NCI-H510A (cell line): ENCODE measurements at regions not wholly inside any gene's neighbourhood (a gene's known extent, or its start where the extent isn't known, plus 50 kb on each side); places are given as distances from the start of the nearest gene placed in this dataset.

Experiments
- DNase-seq: peaks from one replicate; lab custom pipeline; 2025; lab: John Stamatoyannopoulos, UW

DNA sequence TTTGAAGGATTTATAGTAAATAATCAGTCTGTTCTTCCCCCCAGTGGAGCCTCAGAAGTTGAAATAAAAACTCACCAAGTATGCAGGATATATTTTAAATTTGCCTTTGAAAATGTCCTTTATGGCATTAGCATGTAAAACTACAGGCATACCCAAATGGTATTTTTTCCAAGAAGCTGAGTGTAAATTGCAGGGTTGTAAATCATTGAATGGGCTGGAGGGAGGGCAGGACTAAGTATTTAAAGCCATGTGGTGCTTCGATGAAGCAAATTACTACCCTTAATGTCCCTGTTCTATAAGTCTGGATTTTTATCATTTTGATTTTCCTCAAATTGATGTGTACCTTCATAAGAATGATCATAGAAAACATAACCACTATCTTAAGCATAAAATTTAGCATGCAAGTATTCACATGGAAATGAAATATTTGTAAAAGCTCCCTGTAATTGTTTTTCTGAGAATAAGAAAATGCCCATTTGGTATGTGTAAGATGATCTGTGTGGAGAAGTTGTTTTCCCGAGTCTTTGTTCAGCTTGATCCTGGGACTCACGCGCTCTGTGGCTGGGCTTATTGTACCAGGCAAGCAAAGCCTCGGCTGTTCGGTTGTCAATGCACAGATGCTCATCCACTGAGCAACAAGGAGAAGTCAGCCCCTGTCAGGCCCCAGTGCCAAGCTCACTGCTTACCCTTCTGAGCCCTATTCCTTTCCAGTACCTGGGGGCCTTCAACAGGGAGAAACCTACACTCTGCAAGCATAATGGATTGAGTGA is 66.7 kb downstream of the CD164 start:
- no peak for DNase-seq

DNA sequence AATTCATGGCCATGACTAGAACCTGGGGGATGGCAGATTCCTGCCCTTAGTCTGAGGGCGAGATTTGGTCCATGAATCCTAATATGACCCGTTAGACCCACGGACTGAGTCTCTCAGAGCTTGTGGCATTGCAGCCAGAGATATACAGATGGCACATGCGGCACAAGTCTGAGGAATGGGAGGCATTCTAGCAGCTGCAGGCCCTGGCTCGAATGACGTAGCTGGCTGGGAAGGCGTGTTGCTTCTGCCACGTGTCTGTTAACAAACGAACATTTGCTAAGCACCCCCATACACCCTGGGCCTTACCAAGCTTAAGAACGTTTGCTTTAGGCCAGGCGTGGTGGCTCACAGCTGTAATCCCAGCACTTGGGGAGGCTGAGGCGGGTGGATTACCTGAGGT is 68.0 kb downstream of the CD164 start:
- no peak for DNase-seq

DNA sequence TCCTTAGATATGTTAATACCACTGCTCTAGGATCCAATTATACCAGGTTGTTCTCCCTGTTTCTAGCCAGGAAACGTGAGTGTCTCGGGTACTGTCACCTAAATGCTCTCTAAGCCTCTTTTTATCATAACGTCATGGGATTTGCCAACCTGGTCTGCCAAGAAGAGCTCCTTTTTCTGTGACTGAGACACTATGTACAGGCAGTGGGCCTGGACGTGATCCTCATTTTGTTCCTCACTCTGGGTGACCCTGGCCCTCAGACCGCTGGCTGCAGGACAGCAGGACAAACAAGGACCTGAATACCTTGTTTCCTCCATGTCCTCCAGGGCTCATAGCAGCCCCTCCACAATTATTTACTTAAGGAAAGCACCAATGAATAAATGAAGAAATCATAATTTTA is 69.1 kb downstream of the CD164 start:
- no peak for DNase-seq

DNA sequence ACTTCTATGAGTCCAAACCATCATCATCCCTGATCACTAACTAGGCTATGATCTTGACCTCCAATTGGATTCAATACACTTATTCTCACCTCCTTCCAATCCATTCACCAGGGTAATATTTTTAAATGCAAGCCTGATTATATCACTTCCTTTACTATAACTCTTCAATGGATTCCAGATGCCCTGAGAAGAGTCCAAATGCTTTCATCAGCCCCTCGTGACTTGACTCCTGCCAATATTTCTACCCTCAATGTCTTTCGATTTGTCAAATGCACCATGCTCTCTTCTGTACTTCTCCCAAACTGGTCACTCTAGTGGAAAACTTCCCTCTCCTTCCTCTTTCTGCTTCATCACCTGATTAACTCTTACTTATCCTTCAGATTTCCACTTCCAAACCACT is 70.8 kb downstream of the CD164 start:
- no peak for DNase-seq

DNA sequence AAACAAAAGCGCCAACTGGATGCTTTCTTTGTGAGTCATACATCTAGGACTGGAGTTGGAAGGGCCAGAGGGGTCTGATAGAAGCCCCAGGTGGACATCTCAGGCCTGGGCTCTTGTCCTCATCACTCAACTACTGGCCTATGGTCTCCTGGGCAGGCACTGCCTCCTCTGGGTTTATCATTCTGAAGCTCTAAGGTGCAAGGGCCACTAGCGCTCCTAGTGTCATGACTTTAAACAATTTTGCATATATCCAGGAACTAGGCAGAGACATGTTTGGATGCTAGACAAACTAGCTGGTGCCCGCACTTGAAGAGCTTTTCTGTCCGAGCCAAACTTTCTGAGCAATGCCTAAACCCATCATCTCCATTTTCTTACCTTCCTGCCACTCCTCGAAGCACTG is 72.3 kb downstream of the CD164 start:
- no peak for DNase-seq

DNA sequence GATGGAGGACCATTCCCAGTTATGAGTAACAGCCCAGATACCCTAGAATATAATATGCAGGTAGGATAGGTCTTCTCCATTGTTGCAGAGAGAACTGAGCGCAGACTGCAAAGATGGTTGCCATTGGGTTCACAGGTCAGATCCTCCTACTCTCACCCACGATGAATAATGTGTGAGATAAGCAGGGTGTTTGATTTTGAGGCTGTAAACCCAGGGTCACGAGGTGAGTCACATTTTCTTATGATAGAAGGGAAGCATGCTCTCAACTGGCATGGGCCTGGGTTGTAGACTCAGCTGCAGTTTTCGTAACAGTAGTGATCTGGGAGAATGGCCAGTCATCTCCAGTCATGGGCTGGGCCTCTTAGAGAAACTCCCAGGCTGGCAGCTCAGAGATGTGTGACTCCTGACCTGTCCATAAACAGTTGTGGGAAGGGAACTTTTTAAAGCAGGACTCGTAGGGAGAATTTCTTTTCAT is 74.2 kb downstream of the CD164 start:
- DNase-seq: no peak

DNA sequence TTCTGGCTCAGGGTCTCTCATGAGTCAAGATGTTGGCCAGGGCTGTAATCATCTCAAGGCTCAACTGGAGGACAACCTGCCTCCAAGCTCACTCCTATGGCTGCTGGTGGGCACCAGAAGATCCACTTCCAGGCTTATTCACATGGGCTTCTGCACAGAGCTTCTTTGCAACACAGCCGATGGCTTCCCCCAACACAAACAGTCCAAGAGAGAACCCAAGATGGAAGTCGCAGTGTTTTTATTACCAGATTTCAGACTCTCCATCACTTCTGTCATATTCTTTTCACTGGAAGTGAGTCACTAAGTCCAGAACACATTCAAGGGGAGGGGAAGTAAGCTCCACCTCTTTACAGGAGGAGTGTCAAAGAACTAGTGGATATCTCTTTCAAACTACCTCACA is 75.5 kb downstream of the CD164 start:
- DNase-seq: no peak

DNA sequence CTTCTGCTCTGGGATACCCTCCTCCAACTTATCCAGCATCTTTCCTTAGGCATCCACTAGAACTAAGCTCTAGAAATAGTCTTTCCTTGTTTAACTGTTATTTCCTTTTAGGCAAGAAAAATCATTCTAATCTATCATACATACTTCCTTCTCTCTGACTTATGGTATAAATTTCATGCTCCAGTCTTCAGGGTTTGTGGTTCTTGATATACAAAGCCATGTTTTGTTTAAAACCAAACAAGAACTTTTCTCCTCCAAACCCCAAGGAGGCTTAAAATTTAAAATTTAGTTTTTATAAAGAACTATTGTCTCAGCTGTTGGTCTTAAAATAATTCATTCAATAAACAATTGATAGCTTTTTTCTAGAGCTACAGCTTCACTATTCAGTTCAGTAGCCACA is 77.2 kb downstream of the CD164 start:
- no peak for DNase-seq

DNA sequence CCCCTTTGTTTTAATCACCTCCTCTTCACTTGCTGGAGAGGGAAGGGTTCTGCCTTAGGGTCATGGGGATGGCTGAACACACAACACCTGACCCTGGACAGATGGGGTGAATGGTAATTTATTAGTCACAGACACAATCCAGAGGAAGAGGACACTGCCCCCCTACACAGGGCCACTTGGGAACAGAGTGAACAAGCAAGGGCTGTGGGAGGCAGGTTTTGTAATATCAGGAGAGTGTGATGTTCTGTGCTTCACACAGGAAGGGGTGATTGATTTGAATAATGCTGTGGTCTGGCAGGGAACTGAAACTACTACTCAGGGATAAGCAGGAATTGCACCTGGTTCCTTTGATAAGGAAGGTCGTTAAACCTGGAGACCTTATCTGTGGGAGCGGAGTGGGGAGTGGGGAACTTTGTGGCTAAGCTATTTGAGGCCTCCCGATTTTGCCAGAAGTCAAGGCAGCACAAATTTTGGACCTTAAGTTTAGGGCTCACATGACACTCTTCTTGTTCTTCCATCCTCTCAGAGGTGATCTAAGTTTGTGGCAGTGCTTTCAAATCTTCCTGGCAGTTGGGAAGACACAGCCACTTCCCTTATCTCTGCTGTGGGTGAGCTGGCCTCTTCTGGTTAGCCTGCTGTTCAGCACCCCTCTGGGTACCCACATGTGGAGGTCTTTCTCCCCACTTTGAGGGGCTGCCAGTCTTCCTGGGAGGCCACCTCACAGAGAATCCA is 77.8 kb downstream of the CD164 start:
- no peak for DNase-seq

DNA sequence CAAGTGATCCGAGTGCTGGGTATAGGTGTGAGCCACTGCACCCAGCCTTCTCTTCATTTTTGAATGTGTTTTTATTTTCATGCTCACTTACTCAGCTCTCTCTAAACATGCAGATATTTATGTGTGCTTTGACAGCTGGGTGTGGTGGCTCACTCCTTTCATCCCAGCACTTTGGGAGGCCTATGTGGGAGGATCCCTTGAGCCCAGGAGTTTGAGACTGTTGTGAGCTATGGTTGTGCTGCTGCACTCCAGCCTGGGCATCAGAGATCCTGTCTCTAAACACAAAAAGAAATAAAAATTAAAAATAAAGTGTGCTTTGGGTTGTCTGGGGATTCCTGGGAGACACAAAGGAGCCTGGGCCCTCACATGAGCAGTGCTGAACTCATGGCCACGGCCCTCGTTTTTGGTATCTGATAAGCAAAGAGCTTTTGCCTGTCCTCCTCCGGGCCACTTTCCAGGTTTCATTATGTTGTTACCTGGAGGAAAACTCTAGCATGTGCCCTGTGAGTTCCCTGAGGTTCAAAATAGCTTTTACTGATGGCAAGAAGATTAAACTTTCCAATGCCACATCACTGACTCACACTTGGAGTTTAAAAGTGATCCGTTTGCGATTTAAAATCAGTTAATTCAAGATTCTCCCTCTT is 78.5 kb downstream of the CD164 start:
- no peak for DNase-seq

DNA sequence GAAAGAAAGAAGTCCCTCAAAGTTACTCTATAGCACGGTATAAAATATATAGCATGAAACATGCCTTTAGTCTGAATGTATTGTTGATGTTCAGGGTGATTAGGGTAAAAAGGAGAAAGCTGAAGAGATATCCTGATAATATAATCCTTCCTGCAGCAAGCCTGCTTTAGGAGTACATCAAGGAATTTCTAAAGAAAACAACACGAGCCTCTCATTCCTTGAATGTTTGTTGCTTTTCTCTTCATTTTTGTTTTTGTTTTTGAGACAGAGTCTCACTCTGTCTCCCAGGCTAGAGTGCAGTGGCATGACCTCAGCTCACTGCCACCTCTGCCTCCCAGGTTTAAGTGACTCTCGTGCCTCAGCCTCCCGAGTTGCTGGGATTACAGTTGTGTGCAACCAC is 79.1 kb downstream of the CD164 start:
- DNase-seq: no peak

DNA sequence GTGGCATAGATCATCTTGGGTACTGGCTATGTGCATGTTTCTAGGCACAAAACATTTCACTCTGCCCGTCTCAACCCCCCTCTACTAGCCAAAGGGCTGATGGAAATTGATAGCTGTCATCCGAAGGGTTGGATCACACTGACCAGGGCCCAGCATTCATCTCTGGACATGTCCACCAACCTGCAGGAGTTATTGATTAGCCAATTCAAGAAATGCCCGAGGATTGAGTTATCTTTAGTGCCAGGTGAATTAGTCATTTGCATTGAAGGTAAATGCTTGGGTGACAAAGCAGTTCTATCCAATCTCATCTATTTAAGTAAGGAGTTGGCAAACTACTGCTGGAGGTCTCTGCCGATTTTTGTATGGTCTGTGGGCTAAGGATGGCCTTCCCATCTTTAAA is 80.1 kb downstream of the CD164 start:
- DNase-seq: no peak

DNA sequence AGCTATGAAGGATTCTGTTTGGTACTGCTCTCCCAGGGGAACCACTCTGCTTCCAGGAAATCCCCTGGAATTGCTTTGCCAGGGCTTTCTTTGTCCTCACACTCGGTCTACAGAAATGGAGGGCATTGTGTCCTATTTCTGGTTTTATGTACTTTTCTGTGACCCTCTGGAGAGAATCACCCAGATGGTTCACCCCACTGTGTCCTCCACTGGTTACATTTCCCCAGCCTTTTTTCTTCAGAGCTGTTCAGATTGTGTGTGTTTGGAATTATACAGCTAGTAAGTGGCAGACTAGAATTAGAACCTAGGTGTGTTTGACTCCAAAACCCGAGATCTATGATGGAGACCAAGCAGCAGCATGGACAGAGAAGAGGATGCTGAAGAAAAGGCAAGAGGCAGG is 80.8 kb downstream of the CD164 start:
- no peak for DNase-seq

DNA sequence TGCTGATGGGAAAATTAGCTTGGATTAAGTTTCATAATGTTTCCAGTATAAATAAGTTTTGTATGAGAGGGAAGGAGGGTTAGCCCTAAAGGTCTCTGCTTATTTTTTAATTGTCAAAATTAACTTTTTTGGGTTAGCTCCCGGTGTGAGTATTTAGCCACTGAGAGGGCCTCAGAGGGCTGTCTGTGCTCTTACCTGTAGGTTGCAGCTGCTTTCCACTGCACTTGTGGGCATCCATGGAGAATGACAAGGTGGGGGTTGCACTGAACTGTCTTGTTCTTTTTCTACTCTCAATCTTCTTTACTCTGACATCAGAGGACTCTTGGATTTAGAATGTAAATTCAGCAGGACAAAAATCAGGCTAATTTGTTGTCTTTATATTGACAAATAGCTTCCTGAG is 81.4 kb downstream of the CD164 start:
- DNase-seq: no peak

DNA sequence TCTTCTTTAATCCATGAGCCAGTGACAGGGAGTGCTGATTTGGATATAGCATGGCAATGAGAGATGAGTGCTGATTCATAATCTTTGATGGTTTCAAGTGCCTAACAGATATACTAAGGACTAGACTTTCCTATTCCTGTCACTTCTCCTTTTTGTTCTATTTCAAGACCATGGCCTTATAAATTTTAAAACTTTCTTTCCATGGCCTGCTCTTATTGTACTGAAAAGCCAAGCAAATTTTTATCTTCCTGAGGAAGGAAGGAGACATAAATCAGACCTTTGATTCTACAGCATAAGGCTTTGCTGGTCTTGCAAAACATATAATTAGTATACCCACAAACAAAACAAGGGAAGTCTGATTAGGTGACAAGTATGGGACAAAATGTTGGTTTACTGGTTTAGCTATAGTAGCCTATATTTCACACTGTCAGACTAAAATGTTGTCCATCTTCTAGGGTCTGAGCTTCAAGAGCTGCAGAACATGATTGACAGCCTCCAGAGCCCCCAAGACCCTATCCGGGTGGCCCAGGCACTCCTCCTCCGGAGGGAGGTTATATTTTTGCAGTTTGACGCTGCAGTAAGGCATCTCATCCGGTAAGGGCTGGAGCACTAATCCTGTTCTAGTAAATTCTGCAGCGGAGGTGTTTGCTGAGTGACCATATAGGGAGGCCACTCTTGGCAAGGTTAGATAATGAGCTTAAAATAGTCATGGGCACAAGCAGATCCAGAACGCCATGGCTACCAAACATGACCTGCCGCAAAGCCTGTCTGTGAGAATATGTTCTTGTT is 82.3 kb downstream of the CD164 start:
- DNase-seq: no peak

DNA sequence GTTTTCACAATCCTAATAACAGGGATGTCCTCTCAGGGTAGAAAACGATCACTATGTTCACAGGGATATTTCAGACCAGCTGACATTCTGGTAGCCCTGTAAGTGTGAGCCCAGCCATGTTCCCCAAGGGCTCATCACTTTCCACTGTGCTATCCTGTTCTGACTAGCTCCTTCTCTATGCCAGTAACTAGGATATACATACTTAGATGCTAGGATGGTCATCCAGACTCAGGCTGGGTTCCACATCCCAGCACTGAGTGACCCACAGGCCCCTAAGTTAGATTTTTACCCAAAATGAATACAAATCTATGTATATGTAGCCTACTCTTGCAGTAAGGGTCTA is 83.0 kb downstream of the CD164 start:
- DNase-seq: no peak

DNA sequence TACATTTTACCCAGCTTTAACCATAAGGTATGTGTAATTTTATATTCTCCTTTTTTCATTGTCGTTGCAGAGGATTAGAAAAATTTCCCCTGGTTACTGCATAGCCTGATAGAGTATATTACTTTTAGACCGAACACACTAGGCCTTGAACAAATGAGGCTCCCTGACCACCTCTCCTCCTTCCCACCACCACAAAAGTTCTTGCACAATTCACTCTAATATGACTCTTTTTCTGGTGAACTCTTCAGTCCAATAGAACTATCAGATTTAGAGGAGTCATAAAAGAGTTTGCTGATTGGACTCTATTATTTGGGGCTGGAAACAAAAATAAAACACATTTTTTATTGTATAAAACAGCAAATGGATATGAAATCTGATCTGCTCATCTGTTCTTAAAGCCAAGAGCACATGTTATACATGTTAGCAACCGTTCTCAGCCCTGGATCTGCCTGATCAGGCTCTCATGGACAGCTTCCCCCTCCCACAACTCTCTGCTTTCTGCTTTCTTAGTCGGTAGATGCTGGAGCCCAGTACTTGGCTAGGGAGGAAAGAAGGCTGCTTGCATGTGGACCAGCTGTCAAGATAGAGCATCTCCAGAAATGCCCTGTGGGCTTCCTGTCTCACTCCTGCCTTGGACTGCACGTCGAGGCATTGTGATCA is 83.5 kb downstream of the CD164 start:
- no peak for DNase-seq

DNA sequence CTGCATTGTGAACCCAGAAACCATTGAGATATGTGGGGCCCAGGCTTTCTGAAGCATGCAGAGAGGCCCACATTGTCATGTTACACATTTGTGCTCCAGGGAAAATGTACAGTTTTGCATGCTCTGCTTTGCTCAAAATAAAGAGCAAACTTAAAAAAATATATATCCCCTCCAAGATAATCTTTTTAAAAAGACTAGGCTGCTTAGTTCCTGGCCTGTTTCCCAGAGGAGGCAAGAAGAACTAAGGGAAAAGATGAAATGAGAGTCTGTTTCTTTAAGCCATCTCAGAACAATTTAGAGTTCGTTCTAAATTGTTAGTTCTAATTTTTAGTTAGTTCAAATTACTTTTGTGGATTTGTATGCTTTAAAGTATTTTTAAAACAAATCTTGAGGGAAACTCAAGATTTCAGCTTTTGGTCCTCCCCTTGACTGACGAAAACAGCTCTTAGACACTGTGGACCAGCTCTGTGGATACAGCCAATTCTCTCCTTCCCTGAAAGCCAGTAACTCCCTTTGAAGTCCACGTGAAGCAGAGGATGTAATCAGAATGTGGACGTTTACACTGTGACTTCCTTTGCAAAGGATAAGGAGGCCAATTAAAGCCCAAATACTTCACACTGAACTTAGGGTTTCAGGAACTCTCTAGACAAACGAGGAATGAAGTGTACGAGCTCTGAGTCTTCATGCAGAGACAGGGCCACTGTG is 84.7 kb downstream of the CD164 start:
- DNase-seq: no peak

DNA sequence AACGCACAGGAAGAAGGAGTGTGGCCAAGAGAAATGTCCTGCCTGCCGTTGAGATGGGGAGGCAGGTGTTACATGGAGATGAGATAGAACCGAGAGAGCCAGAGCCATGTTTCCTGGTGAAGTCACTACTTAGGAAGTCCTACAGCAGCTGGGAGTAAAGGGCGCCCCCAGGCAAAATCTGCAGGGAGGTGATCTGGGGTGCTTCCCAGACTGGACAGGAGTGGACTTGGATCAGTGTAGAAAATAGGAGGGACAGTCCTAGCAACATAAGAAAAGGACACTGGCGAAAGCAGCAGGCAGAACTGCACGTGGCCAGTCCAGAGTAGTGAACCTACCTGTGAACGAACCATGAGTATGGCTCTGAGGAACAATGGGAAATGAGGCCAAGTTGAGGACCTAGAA is 85.3 kb downstream of the CD164 start:
- DNase-seq: no peak

DNA sequence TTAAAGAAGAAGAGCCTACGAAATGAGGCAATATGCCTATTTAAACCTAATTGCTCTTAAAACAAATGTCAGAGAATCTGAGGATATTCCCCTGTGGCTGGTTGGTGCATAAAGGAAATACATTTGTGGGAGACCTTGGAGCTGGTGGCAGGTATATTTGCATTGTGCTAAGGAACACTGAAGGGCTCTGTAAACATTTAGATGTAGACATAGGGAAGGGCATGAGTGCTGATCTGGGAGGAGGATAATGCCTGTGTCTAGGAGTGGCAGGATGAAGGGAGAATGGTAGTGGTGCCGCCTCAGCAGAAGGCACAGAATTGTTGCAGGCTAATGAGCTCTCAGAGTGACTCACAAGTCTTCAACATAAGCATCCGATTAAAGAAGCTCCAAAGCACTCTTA is 85.8 kb downstream of the CD164 start:
- DNase-seq: peak; percentile 26

DNA sequence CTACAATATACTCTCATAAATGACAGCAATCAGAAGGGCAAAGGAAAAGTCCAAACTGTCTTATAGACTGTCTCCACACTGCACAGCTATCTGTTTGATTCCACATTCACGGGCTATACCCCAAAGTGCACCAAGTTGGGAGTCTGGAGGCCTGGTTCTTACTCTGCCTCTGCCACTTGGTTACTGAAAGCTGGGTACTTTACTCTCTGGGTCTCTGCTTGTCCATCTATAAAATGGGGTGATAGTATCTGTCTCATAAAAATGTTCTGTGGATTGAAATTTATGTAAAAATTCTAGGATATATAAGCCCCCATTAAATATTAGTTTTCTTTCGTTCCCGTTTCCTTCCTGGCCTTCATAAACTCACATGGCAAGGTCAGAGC is 86.5 kb downstream of the CD164 start:
- DNase-seq: no peak
